ENCODE measurements at regions not wholly inside any gene's neighbourhood (a gene's known extent, or its start where the extent isn't known, plus 50 kb on each side); places are given as distances from the start of the nearest gene placed in this dataset.

GRCh38 chr14:56956182-56956581 lies 145.9 kb upstream of the OTX2 start:
- DNase-seq (ENCODE audit: low spot score in 2 of 2), result no peak
- no peaks in the 10 kb centered on the region for H3K36me3 ChIP-seq
- no peaks in the 10 kb centered on the region for H3K27me3 ChIP-seq
- no peak overlapping the region for H3K4me3 ChIP-seq
- no peaks in the 10 kb centered on the region for H3K9me3 ChIP-seq
- no peak for TF ChIP-seq EP300 (IDR thresholded peaks at IDR 0.05)
- TF ChIP-seq POLR2AphosphoS5 (IDR thresholded peaks at IDR 0.05), result no peak
- TF ChIP-seq CTCF (IDR thresholded peaks at IDR 0.05), result no peak
- no peak for TF ChIP-seq POLR2A (IDR thresholded peaks at IDR 0.05)
- WGBS, result 52% methylated on average over 2 of the region's 2 CpGs
- no peaks in the 10 kb centered on the region for H3K4me1 ChIP-seq
- H3K27ac ChIP-seq, result no peak overlapping the region

GRCh38 chr14:56955745-56956144 lies 145.5 kb upstream of the OTX2 start:
- Histone ChIP-seq H3K4me3 (no peak overlapping the region), H3K27ac (no peak overlapping the region), H3K9me3 (no peaks in the 10 kb centered on the region), H3K4me1 (no peaks in the 10 kb centered on the region), H3K27me3 (no peaks in the 10 kb centered on the region), H3K36me3 (no peaks in the 10 kb centered on the region)
- 71% methylated on average over 3 of the region's 3 CpGs for WGBS
- TF ChIP-seq POLR2A (IDR thresholded peaks at IDR 0.05), result no peak
- no peak for TF ChIP-seq CTCF (IDR thresholded peaks at IDR 0.05)
- no peak for TF ChIP-seq POLR2AphosphoS5 (IDR thresholded peaks at IDR 0.05)
- TF ChIP-seq EP300 (IDR thresholded peaks at IDR 0.05), result no peak
- no peak for DNase-seq (ENCODE audit: low spot score in 2 of 2)

GRCh38 chr14:56953884-56954283 lies 143.6 kb upstream of the OTX2 start:
- TF ChIP-seq EP300 (IDR thresholded peaks at IDR 0.05) (no peak), POLR2AphosphoS5 (IDR thresholded peaks at IDR 0.05) (no peak), POLR2A (IDR thresholded peaks at IDR 0.05) (no peak), CTCF (IDR thresholded peaks at IDR 0.05) (no peak)
- H3K36me3 ChIP-seq, result no peaks in the 10 kb centered on the region
- H3K27ac ChIP-seq, result no peak overlapping the region
- no peaks in the 10 kb centered on the region for H3K27me3 ChIP-seq
- DNase-seq (ENCODE audit: low spot score in 2 of 2), result no peak
- WGBS, result 22% methylated on average over 5 of the region's 5 CpGs
- H3K4me3 ChIP-seq, result no peak overlapping the region
- no peaks in the 10 kb centered on the region for H3K9me3 ChIP-seq
- no peaks in the 10 kb centered on the region for H3K4me1 ChIP-seq

- no peaks in the 10 kb centered on the region for H3K27me3 ChIP-seq
- WGBS, result 82% methylated on average over 3 of the region's 3 CpGs
- DNase-seq (ENCODE audit: low spot score in 2 of 2), result no peak
- H3K36me3 ChIP-seq, result no peaks in the 10 kb centered on the region
- no peak overlapping the region for H3K27ac ChIP-seq
- no peak overlapping the region for H3K4me3 ChIP-seq
- TF ChIP-seq POLR2A (IDR thresholded peaks at IDR 0.05) (no peak), CTCF (IDR thresholded peaks at IDR 0.05) (no peak), POLR2AphosphoS5 (IDR thresholded peaks at IDR 0.05) (no peak), EP300 (IDR thresholded peaks at IDR 0.05) (no peak)
- H3K4me1 ChIP-seq, result no peaks in the 10 kb centered on the region
- no peaks in the 10 kb centered on the region for H3K9me3 ChIP-seq
Observed at GRCh38 chr14:56952766-56953473, 142.6 kb upstream of the OTX2 start.

GRCh38 chr14:56949828-56950227 lies 139.5 kb upstream of the OTX2 start:
- WGBS, result 23% methylated on average over 2 of the region's 2 CpGs
- Histone ChIP-seq H3K27me3 (no peaks in the 10 kb centered on the region), H3K4me1 (no peaks in the 10 kb centered on the region), H3K36me3 (no peaks in the 10 kb centered on the region), H3K9me3 (no peaks in the 10 kb centered on the region), H3K27ac (no peak overlapping the region), H3K4me3 (no peak overlapping the region)
- TF ChIP-seq CTCF (IDR thresholded peaks at IDR 0.05), result no peak
- no peak for TF ChIP-seq POLR2A (IDR thresholded peaks at IDR 0.05)
- TF ChIP-seq EP300 (IDR thresholded peaks at IDR 0.05), result no peak
- no peak for TF ChIP-seq POLR2AphosphoS5 (IDR thresholded peaks at IDR 0.05)
- DNase-seq (ENCODE audit: low spot score in 2 of 2), result no peak

All from suprapubic skin (tissue), 4 donors.